SU-DHL-6 (cell line): ENCODE measurements at regions not wholly inside any gene's neighbourhood (a gene's known extent, or its start where the extent isn't known, plus 50 kb on each side); places are given as distances from the start of the nearest gene placed in this dataset.
"Not testable (repeated sequence)": the region's sequence is repeated elsewhere in the genome, so short reads cannot be mapped to it uniquely, and the experiment has no call there.

Source experiments
- CTCF ChIP-seq: fragments of 200-600 bp; sonication (generic); IDR thresholded peaks from one replicate; pipeline ENCODE4 v1.5.1; 2017; ENCODE audit warnings: antibody characterized with exemption, mild to moderate bottlenecking, low read length, moderate library complexity; ENCODE audit not compliant: insufficient read depth, poor library complexity, severe bottlenecking
- EZH2phosphoT487 ChIP-seq: fragments of 200-600 bp; sonication (generic), shearing (Covaris generic); conservative IDR thresholded peaks from 2 replicates; pipeline ENCODE4 v1.6.1; 2018; ENCODE audit warnings: mild to moderate bottlenecking, antibody characterized with exemption, low read length, moderate library complexity, mixed read lengths

GRCh38 chr14:105740961-105741360 is 214.6 kb downstream of the TMEM121 start:
- not testable (repeated sequence) for TF ChIP-seq CTCF, EZH2phosphoT487
